CD4-positive, alpha-beta T cell treated with Interleukin-6 for 4 hours (primary cell): ENCODE measurements at regions not wholly inside any gene's neighbourhood (a gene's known extent, or its start where the extent isn't known, plus 50 kb on each side); places are given as distances from the start of the nearest gene placed in this dataset.

Source experiments
- DNase-seq: peaks from one replicate; pipeline ENCODE4 v3.0.0-alpha.2; 2020; ENCODE audit warnings: mixed read lengths

- DNase-seq: no peak
Measured at GRCh38 chr4:29459926-29460325, 1260.2 kb upstream of the PCDH7 start.

- DNase-seq: no peak
Measured at GRCh38 chr4:29467044-29467717, 1253.0 kb upstream of the PCDH7 start.
